ENCODE measurements at regions not wholly inside any gene's neighbourhood (a gene's known extent, or its start where the extent isn't known, plus 50 kb on each side); places are given as distances from the start of the nearest gene placed in this dataset.
A peak's percentile ranks its signal among the peaks of the same experiment; 100 is the strongest.

DNA sequence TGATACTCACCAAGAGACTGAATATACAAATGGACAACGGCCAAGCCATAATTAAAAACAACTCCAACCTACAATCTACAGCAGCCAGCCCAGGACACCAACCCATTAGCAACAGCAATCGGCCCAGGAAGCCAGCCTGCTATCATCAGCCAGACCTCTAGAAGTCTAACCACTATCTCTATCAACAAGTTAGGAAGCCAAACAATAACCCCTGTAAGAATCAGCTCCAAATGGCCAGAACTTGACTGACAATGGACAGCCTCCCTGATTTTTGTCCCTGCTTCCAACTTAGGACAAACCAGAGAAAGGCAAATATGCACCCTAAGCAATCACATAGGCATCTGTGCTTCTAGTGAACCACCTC is 511.8 kb upstream of the JARID2 start:
- DNase-seq: no peak
- Histone ChIP-seq H3K4me3 (ENCODE audit: low read depth, low read length) (no peak overlapping the region), H3K36me3 (ENCODE audit: control insufficient read depth, insufficient read depth, low read length) (no peaks in the 10 kb centered on the region), H3K9me3 (no peaks in the 10 kb centered on the region), H3K4me1 (peaks cover 33% of the 10 kb centered on the region), H3K27me3 (replicated peaks; ENCODE audit: control insufficient read depth, insufficient read depth, low read length) (no peaks in the 10 kb centered on the region)
- H3K9me3 Mint-ChIP-seq (ENCODE audit: unreplicated experiment): no peaks in the 10 kb centered on the region
- no peak overlapping the region for H3K4me3 Mint-ChIP-seq (ENCODE audit: unreplicated experiment)
- POLR2A ChIA-PET: no interaction called here
- peaks cover 19% of the 10 kb centered on the region for H3K4me1 Mint-ChIP-seq (ENCODE audit: low read depth, unreplicated experiment)
- TF ChIP-seq, protein P1, sequence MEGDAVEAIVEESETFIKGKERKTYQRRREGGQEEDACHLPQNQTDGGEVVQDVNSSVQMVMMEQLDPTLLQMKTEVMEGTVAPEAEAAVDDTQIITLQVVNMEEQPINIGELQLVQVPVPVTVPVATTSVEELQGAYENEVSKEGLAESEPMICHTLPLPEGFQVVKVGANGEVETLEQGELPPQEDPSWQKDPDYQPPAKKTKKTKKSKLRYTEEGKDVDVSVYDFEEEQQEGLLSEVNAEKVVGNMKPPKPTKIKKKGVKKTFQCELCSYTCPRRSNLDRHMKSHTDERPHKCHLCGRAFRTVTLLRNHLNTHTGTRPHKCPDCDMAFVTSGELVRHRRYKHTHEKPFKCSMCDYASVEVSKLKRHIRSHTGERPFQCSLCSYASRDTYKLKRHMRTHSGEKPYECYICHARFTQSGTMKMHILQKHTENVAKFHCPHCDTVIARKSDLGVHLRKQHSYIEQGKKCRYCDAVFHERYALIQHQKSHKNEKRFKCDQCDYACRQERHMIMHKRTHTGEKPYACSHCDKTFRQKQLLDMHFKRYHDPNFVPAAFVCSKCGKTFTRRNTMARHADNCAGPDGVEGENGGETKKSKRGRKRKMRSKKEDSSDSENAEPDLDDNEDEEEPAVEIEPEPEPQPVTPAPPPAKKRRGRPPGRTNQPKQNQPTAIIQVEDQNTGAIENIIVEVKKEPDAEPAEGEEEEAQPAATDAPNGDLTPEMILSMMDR (IDR thresholded peaks at IDR 0.05; ENCODE audit: insufficient read depth in 1 of 2, low read depth in 1 of 2, low read length in 1 of 2, severe bottlenecking in 1 of 2, unreplicated experiment in 1 of 2): no peak
- BruUV-seq (replicated peaks): no TSS peak
- H3K27ac Mint-ChIP-seq (ENCODE audit: unreplicated experiment): peak overlapping the region; percentile 85
- H3K36me3 Mint-ChIP-seq (ENCODE audit: insufficient read depth, unreplicated experiment): no peaks in the 10 kb centered on the region
- intact Hi-C loops (cut with micrococcal nuclease; ENCODE audit: unreplicated experiment): no loop called here
- H3K27me3 Mint-ChIP-seq (ENCODE audit: insufficient read depth, unreplicated experiment): no peaks in the 10 kb centered on the region
- CTCF ChIA-PET: no interaction called here

DNA sequence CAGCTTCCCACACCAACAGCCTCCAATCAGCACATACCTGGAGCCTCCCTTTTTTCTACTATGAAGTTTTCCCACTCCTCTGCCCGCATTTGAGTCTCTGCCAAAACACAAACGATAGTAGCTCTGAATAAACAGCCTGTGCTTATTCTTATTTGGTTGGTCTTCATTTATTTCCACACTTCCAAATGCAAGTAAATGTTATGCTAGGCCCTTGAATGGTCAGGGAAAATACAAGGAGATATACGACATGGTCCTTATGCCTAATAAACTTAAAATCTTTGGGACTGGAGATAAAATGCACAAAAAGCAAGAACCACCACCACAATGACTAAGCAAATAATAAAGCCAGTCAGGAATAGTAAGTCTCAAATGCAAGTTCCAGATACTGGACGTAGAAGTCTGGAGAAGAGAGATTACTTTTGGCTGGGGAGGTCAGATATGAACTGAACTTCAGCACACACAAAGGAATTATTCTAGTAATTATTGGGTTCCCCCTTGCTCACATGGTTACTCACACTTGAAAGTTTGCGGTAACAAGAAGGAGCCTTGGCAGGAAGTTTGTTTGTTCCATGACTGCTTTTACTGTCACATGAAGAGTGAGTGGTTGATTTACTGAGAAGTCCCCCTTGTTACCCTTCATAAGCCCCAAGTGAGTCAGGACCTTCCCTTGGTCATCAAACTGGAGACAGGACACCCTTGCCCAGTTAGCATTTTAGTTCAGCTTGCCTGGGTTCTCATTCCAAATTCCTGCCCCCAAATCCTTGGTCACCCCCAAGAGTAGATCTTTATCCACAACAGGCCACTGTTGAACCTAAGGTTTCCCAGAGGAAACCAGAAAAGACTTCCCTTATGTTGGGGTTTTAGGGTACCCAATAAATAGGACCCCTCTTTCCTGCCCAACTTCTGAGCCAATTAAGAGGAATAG is 511.2 kb upstream of the JARID2 start:
- no TSS peak for BruUV-seq (replicated peaks)
- no peaks in the 10 kb centered on the region for H3K27me3 Mint-ChIP-seq (ENCODE audit: insufficient read depth, unreplicated experiment)
- Histone ChIP-seq H3K36me3 (ENCODE audit: control insufficient read depth, insufficient read depth, low read length) (no peaks in the 10 kb centered on the region), H3K27me3 (replicated peaks; ENCODE audit: control insufficient read depth, insufficient read depth, low read length) (no peaks in the 10 kb centered on the region), H3K9me3 (no peaks in the 10 kb centered on the region), H3K4me1 (peaks cover 33% of the 10 kb centered on the region), H3K4me3 (ENCODE audit: low read depth, low read length) (no peak overlapping the region)
- intact Hi-C loops (cut with micrococcal nuclease; ENCODE audit: unreplicated experiment): no loop called here
- no peak for DNase-seq
- H3K9me3 Mint-ChIP-seq (ENCODE audit: unreplicated experiment): no peaks in the 10 kb centered on the region
- H3K4me3 Mint-ChIP-seq (ENCODE audit: unreplicated experiment): no peak overlapping the region
- TF ChIP-seq, protein P1 (IDR thresholded peaks at IDR 0.05; ENCODE audit: insufficient read depth in 1 of 2, low read depth in 1 of 2, low read length in 1 of 2, severe bottlenecking in 1 of 2, unreplicated experiment in 1 of 2): no peak
- peaks cover 19% of the 10 kb centered on the region for H3K4me1 Mint-ChIP-seq (ENCODE audit: low read depth, unreplicated experiment)
- POLR2A ChIA-PET: no interaction called here
- peak overlapping the region; percentile 85 for H3K27ac Mint-ChIP-seq (ENCODE audit: unreplicated experiment)
- no peaks in the 10 kb centered on the region for H3K36me3 Mint-ChIP-seq (ENCODE audit: insufficient read depth, unreplicated experiment)
- CTCF ChIA-PET: no interaction called here

DNA sequence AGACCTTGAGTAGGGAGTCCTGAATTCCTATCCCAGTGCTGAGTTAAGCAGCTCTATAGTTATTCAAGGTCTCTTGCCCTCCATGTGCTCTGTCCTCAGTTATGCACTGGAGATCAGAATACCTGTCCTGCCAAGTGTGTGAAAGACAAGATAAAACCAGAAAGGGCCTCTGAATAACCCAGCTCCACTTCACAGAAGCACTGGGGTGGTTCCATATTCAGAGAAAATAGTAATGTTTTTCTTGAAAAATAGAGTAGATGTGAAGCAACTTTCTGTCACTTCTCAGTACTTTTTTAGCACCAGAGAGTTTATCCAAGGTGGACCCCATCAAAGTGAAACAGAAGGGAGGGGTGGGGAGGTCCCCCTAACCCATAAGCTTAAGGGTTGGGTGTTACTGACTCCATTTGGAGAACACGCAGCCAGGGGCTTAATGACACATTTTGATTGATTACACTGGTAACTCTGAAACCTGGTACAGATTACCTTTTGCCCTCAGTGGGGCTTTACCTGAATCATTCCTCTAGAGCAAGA is 509.8 kb upstream of the JARID2 start:
- H3K4me1 ChIP-seq: peaks cover 32% of the 10 kb centered on the region
- H3K9me3 ChIP-seq: no peaks in the 10 kb centered on the region
- H3K36me3 ChIP-seq (ENCODE audit: control insufficient read depth, insufficient read depth, low read length): no peaks in the 10 kb centered on the region
- ChIA-PET POLR2A (no interaction called here), CTCF (no interaction called here)
- TF ChIP-seq, protein P1 (IDR thresholded peaks at IDR 0.05; ENCODE audit: insufficient read depth in 1 of 2, low read depth in 1 of 2, low read length in 1 of 2, severe bottlenecking in 1 of 2, unreplicated experiment in 1 of 2): no peak
- H3K4me3 ChIP-seq (ENCODE audit: low read depth, low read length): no peak overlapping the region
- H3K27ac Mint-ChIP-seq (ENCODE audit: unreplicated experiment): no peak overlapping the region
- H3K9me3 Mint-ChIP-seq (ENCODE audit: unreplicated experiment): peaks cover 9% of the 10 kb centered on the region
- H3K4me3 Mint-ChIP-seq (ENCODE audit: unreplicated experiment): no peak overlapping the region
- intact Hi-C loops (cut with micrococcal nuclease; ENCODE audit: unreplicated experiment): no loop called here
- H3K36me3 Mint-ChIP-seq (ENCODE audit: insufficient read depth, unreplicated experiment): no peaks in the 10 kb centered on the region
- H3K27me3 ChIP-seq (replicated peaks; ENCODE audit: control insufficient read depth, insufficient read depth, low read length): no peaks in the 10 kb centered on the region
- no peak for DNase-seq
- H3K4me1 Mint-ChIP-seq (ENCODE audit: low read depth, unreplicated experiment): peaks cover 19% of the 10 kb centered on the region
- no TSS peak for BruUV-seq (replicated peaks)
- no peaks in the 10 kb centered on the region for H3K27me3 Mint-ChIP-seq (ENCODE audit: insufficient read depth, unreplicated experiment)

Data from Caco-2 (cell line).